Mucosa of stomach (tissue), 1 donor: ENCODE measurements at regions not wholly inside any gene's neighbourhood (a gene's known extent, or its start where the extent isn't known, plus 50 kb on each side); places are given as distances from the start of the nearest gene placed in this dataset.
"Not testable (repeated sequence)": the region's sequence is repeated elsewhere in the genome, so short reads cannot be mapped to it uniquely, and the experiment has no call there.

Source experiments
- H3K27me3 ChIP-seq: one replicate; pipeline ENCODE4 v1.7.0; 2013; ENCODE audit warnings: mild to moderate bottlenecking, low read length; ENCODE audit not compliant: control insufficient read depth, insufficient read depth
- H3K36me3 ChIP-seq: one replicate; pipeline ENCODE4 v1.7.0; 2013; ENCODE audit warnings: low read length; ENCODE audit not compliant: control insufficient read depth, insufficient read depth
- H3K4me1 ChIP-seq: one replicate; pipeline ENCODE4 v1.7.0; 2013; ENCODE audit warnings: mild to moderate bottlenecking, low read length; ENCODE audit not compliant: control insufficient read depth, insufficient read depth
- H3K4me3 ChIP-seq: one replicate; pipeline ENCODE4 v1.7.0; 2013; ENCODE audit warnings: low read length
- H3K9ac ChIP-seq: one replicate; pipeline ENCODE4 v1.7.0; 2013; ENCODE audit warnings: mild to moderate bottlenecking, low read length, moderate library complexity
- H3K9me3 ChIP-seq: one replicate; pipeline ENCODE4 v1.7.0; 2013; ENCODE audit warnings: mild to moderate bottlenecking, low read length, moderate library complexity; ENCODE audit not compliant: control insufficient read depth
- donor health status: Pancreatic carcinoma.

DNA sequence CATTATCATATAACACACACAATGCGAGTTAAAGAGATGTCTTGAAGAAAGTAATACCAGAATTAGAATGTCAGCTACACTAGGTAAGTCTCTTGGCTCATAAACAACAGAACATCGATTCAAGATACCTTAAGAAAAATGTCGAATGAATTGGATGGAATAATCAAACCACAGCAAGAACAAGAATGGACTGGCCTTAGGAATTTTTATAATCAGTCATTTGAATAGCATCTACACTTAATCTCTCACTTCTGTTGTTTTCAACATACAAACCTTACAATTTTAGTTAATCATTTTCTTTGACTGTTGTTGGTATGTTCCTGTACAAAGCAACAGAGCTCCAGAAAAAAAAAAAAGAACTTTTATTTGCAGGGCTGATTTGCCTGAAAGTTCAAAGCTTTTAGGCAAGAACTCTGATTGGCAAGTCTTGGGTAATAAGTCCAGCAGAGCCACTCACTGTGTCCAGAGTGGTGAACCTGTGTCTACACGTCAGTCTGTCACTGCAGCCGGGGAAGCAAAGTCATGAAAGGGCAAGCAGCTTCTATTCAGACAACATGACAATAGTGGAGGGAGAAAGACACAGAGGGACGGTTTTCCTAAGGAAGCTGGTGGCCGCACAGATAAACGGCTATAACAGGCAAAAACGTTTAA is 1026.1 kb upstream of the MIR17HG start:
- H3K4me3 ChIP-seq = no peak overlapping the region
- no peaks in the 10 kb centered on the region for H3K4me1 ChIP-seq
- H3K9ac ChIP-seq = no peak overlapping the region
- no peaks in the 10 kb centered on the region for H3K27me3 ChIP-seq
- no peaks in the 10 kb centered on the region for H3K9me3 ChIP-seq
- H3K36me3 ChIP-seq = no peaks in the 10 kb centered on the region

DNA sequence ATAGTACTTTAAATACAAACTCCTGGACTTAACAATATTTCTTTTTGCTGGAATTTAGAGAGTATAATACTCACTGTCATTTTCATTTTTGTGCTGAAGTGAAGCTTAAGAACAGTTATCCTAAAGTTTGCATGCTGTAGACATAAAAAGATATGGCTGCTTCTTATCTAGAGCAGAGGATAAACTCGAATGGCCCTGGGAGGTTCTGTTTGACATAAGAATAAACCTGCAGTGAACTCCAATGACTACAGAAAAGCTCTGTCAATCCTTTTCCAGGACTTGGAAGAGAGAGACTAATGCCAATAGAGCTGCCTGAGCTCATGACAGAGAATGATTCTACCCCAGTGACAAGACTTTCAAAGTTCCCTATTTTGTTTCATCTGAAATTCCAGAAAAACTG is 1017.8 kb upstream of the MIR17HG start:
- Histone ChIP-seq H3K4me3 (no peak overlapping the region), H3K36me3 (no peaks in the 10 kb centered on the region), H3K9me3 (no peaks in the 10 kb centered on the region)

GRCh38 chr13:90331974-90332373 is 1015.5 kb upstream of the MIR17HG start:
- Histone ChIP-seq H3K9ac (no peak overlapping the region), H3K4me3 (no peak overlapping the region), H3K36me3 (no peaks in the 10 kb centered on the region), H3K9me3 (no peaks in the 10 kb centered on the region), H3K4me1 (no peaks in the 10 kb centered on the region), H3K27me3 (no peaks in the 10 kb centered on the region)

More for the DNA sequence above, 1017.8 kb upstream of the MIR17HG start:
- H3K9ac ChIP-seq = no peak overlapping the region
- H3K27me3 ChIP-seq = no peaks in the 10 kb centered on the region
- no peaks in the 10 kb centered on the region for H3K4me1 ChIP-seq

DNA sequence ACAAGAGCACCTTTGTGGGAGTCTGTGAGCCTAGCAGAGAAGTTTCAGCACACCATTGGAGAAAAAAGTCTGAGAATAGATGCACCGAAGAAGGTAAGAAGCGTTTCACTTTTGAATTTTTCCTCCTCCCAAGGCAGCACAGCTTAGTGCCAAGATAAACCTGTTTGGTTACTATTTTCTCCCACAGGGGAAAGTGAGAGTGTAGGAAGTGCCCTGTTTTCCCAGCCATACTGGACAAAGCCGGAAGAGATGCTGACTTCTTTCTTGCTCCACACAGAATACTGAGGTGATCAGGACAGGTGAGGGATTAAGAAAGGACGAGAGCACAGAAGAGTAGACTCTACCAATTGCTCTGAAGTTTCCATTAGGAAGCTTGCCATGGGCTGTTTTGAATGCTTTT is 1011.0 kb upstream of the MIR17HG start:
- H3K9me3 ChIP-seq = no peaks in the 10 kb centered on the region
- no peaks in the 10 kb centered on the region for H3K4me1 ChIP-seq
- H3K9ac ChIP-seq = no peak overlapping the region
- no peak overlapping the region for H3K4me3 ChIP-seq
- H3K27me3 ChIP-seq = no peaks in the 10 kb centered on the region
- H3K36me3 ChIP-seq = no peaks in the 10 kb centered on the region

GRCh38 chr13:90341348-90341747 is 1006.1 kb upstream of the MIR17HG start:
- not testable (repeated sequence) for H3K4me1 ChIP-seq, H3K36me3 ChIP-seq, H3K9me3 ChIP-seq, H3K27me3 ChIP-seq, H3K9ac ChIP-seq, H3K4me3 ChIP-seq

GRCh38 chr13:90348477-90349136 is 998.9 kb upstream of the MIR17HG start:
- not testable (repeated sequence) for H3K9me3 ChIP-seq, H3K4me3 ChIP-seq, H3K36me3 ChIP-seq, H3K4me1 ChIP-seq, H3K27me3 ChIP-seq, H3K9ac ChIP-seq

GRCh38 chr13:90352763-90353162 is 994.7 kb upstream of the MIR17HG start:
- no peaks in the 10 kb centered on the region for H3K9me3 ChIP-seq
- no peaks in the 10 kb centered on the region for H3K27me3 ChIP-seq
- H3K4me1 ChIP-seq = no peaks in the 10 kb centered on the region
- no peaks in the 10 kb centered on the region for H3K36me3 ChIP-seq
- H3K4me3 ChIP-seq = no peak overlapping the region
- no peak overlapping the region for H3K9ac ChIP-seq

- no peaks in the 10 kb centered on the region for H3K9me3 ChIP-seq
- H3K4me1 ChIP-seq = no peaks in the 10 kb centered on the region
- H3K4me3 ChIP-seq = no peak overlapping the region
- H3K27me3 ChIP-seq = no peaks in the 10 kb centered on the region
- no peaks in the 10 kb centered on the region for H3K36me3 ChIP-seq
- no peak overlapping the region for H3K9ac ChIP-seq
Observed at GRCh38 chr13:90355162-90355751, 992.2 kb upstream of the MIR17HG start.

DNA sequence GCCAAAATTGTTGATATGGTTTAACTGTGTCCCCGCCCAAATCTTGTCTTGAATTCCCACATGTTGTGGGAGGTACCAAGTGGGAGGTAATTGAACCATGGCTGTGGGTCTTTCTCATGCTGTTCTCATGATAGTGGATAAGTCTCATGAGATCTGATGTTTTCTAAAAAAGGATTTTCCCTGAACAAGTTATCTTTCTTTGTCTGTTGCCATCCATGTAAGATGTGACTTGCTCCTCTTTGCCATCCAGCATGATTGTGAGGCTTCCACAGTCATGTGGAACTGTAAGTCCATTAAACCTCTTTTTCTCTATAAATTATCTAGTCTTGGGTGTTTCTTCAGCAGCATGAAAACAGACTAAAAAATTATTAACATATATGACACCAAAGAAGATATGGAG is 986.7 kb upstream of the MIR17HG start:
- no peaks in the 10 kb centered on the region for H3K36me3 ChIP-seq

DNA sequence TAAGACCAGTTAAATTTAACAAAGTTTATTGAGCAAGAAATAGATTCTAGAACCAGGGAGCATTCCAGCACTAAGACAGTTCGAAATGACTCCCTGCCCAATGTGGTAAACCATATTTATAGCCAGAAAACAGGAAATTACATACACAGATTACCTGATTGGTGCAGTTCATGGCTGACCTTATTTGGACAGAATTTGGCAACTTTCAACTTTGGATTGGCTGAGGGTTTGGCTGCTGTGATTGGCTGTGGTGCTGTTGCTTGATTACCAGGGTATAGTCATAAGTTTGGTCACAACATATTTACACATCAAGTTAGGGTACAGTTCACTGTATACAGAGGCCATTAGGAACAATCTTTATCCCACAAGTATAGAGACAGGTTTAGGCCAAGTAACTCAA is 984.8 kb upstream of the MIR17HG start:
- no peaks in the 10 kb centered on the region for H3K36me3 ChIP-seq
- H3K9me3 ChIP-seq = no peaks in the 10 kb centered on the region

More for the DNA sequence above, 986.7 kb upstream of the MIR17HG start:
- H3K27me3 ChIP-seq = no peaks in the 10 kb centered on the region
- no peaks in the 10 kb centered on the region for H3K9me3 ChIP-seq
- H3K4me3 ChIP-seq = no peak overlapping the region
- no peak overlapping the region for H3K9ac ChIP-seq
- H3K4me1 ChIP-seq = no peaks in the 10 kb centered on the region

DNA sequence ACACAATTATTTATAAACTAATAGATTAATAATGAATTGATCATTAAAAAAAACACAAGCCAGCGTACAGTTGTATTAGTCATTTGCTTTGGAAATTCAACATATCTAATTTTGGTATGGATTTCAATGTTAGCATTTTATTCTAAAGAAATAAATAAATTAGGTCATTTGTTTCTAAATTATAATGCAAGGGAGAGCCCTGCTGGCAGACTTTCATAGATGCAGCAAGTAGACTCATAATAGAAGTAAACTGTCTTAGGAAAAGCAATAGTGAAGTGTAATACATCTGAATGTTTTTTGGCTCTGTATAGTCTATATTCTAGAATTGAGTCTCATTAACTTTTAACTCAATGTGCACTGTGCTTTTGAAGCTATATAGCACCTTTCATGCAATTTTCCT is 982.4 kb upstream of the MIR17HG start:
- no peaks in the 10 kb centered on the region for H3K9me3 ChIP-seq
- H3K4me1 ChIP-seq = no peaks in the 10 kb centered on the region
- H3K9ac ChIP-seq = no peak overlapping the region

More for the DNA sequence above, 984.8 kb upstream of the MIR17HG start:
- H3K9ac ChIP-seq = no peak overlapping the region
- no peaks in the 10 kb centered on the region for H3K27me3 ChIP-seq
- no peak overlapping the region for H3K4me3 ChIP-seq
- no peaks in the 10 kb centered on the region for H3K4me1 ChIP-seq

DNA sequence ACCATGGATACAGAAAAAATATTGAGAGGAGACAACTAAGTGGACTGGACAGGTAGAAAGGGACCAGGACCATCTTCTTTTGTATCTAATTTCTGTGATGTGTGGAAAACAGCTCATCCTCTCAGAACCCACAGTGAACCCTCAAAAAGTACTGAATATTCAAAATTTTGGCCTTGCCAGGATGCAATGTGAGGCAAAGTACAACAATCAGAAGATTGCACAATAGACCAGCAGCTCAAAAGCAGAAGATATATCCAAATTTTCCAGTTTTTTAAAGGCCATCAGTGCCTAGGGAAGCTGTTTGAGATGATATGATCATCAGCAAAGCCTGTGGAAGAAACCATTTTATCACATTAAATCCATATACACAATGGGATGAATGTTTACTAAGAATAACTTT is 973.3 kb upstream of the MIR17HG start:
- Histone ChIP-seq H3K27me3 (no peaks in the 10 kb centered on the region), H3K4me1 (no peaks in the 10 kb centered on the region), H3K4me3 (no peak overlapping the region), H3K9me3 (no peaks in the 10 kb centered on the region), H3K36me3 (no peaks in the 10 kb centered on the region), H3K9ac (no peak overlapping the region)

More for the DNA sequence above, 982.4 kb upstream of the MIR17HG start:
- Histone ChIP-seq H3K36me3 (no peaks in the 10 kb centered on the region), H3K27me3 (no peaks in the 10 kb centered on the region), H3K4me3 (no peak overlapping the region)
